ENCODE measurements at regions not wholly inside any gene's neighbourhood (a gene's known extent, or its start where the extent isn't known, plus 50 kb on each side); places are given as distances from the start of the nearest gene placed in this dataset.

- TF ChIP-seq CTCF (IDR thresholded peaks at IDR 0.05) (no peak), EP300 (IDR thresholded peaks at IDR 0.05; ENCODE audit: borderline replicate concordance in 1 of 2, low read depth in 1 of 2, low read length in 1 of 2) (no peak), JUND (IDR thresholded peaks at IDR 0.05) (no peak), USF2 (IDR thresholded peaks at IDR 0.05; ENCODE audit: borderline replicate concordance, low read depth, low read length) (no peak), TAF1 (IDR thresholded peaks at IDR 0.05; ENCODE audit: borderline replicate concordance, low read depth, low read length) (no peak)
Observed at GRCh38 chr12:13345722-13346121, 149.2 kb downstream of the EMP1 start.

Data from SK-N-SH (cell line).